LNCaP clone FGC (cell line): ENCODE measurements at regions not wholly inside any gene's neighbourhood (a gene's known extent, or its start where the extent isn't known, plus 50 kb on each side); places are given as distances from the start of the nearest gene placed in this dataset.
"Not testable (repeated sequence)": the region's sequence is repeated elsewhere in the genome, so short reads cannot be mapped to it uniquely, and the experiment has no call there.

Experiments used
- DNase-seq: peaks from one replicate; pipeline ENCODE4 v3.0.0-alpha.2; 2011; ENCODE audit warnings: low read depth
- H3K4me3 ChIP-seq: 2 replicates; pipeline ENCODE4 v1.5.1; 2011; ENCODE audit warnings: mild to moderate bottlenecking, low read depth, low read length, control low read depth
- CTCF ChIP-seq: IDR thresholded peaks from 2 replicates; pipeline ENCODE4 v1.5.1; 2012; ENCODE audit warnings: mild to moderate bottlenecking; ENCODE audit not compliant: control insufficient read depth, insufficient read depth; ENCODE audit errors: extremely low read depth

DNA sequence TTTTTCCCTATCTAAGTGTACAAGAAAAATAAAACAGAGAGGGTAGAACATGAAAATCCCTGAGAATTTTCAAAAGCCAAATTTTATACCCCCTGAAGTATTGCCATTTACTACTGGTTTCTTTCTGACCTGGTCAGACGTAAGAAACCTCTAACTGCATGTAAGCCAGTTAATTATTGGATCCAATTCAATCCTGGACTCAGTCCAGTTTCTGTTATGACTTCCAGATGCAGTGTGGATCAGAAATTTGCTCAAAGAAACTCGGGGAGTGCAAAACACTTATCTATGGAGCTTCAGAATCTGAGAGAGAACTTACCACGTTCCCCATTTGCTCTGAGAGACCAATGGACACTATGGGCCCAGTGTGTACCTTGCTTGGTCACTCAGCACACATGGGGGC is 383.5 kb downstream of the KLHL4 start:
- no peak for DNase-seq
- peak overlapping the region; percentile 40; the same call in 1 of the 2 replicates for H3K4me3 ChIP-seq
- no peak for TF ChIP-seq CTCF

DNA sequence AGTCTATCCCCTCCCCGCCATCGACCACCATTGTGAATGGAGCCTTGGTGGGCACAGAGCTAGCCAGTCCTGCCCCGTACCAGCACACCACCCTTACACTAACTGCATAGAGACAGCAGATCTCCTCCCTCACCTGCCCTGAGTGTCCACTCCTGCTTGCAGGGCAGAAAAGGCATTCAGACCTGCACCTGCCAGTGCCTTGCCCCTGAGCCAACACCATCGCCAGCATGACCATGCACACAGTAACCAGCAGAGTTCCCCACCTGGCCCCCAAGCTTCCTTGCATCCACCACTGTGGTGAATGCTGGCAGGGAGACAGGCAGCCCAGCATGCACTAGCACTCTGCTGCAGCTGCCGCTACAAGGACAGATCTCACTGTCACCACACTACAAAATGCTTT is 397.1 kb downstream of the KLHL4 start:
- no peak overlapping the region for H3K4me3 ChIP-seq
- no peak for TF ChIP-seq CTCF
- no peak for DNase-seq

GRCh38 chrX:87924619-87925018 is 407.0 kb downstream of the KLHL4 start:
- TF ChIP-seq CTCF = no peak
- no peak overlapping the region for H3K4me3 ChIP-seq
- DNase-seq = no peak

DNA sequence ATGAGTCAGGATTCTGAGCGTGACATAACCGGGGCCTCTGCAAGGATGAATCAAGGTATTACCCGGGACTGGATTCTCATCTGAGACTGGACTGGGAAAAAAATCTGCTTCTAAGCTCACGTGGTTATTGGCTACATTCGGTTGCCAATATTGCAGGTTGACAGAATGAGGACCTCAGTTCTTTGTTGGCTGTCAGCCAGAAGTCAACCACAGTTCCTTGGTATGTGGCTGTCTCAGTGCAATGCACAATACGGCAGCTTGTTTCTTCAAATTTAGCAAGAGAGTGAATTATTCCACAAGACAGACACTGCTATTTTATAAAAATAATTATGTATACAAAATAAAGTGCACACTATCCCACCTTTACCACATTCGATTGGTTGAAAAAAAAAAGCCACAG is 424.2 kb downstream of the KLHL4 start:
- no peak for TF ChIP-seq CTCF
- no peak for DNase-seq
- no peak overlapping the region for H3K4me3 ChIP-seq

- TF ChIP-seq CTCF = no peak
- DNase-seq = no peak
- H3K4me3 ChIP-seq = no peak overlapping the region
Measured at GRCh38 chrX:87961471-87961870, 443.9 kb downstream of the KLHL4 start.

GRCh38 chrX:87968118-87968517 is 450.5 kb downstream of the KLHL4 start:
- no peak for DNase-seq
- H3K4me3 ChIP-seq = no peak overlapping the region
- no peak for TF ChIP-seq CTCF

- DNase-seq = not testable (repeated sequence)
Measured at GRCh38 chrX:87972121-87972520, 454.5 kb downstream of the KLHL4 start.

GRCh38 chrX:87975365-87975764 is 457.8 kb downstream of the KLHL4 start:
- no peak for DNase-seq
- TF ChIP-seq CTCF = no peak
- no peak overlapping the region for H3K4me3 ChIP-seq

More at GRCh38 chrX:87972121-87972520, 454.5 kb downstream of the KLHL4 start:
- not testable (repeated sequence) for H3K4me3 ChIP-seq

- DNase-seq, H3K4me3 ChIP-seq: not testable (repeated sequence)
Measured at GRCh38 chrX:88007873-88008272, 490.3 kb downstream of the KLHL4 start.
